ENCODE measurements at regions not wholly inside any gene's neighbourhood (a gene's known extent, or its start where the extent isn't known, plus 50 kb on each side); places are given as distances from the start of the nearest gene placed in this dataset.
"Not testable (repeated sequence)": the region's sequence is repeated elsewhere in the genome, so short reads cannot be mapped to it uniquely, and the experiment has no call there.

DNA sequence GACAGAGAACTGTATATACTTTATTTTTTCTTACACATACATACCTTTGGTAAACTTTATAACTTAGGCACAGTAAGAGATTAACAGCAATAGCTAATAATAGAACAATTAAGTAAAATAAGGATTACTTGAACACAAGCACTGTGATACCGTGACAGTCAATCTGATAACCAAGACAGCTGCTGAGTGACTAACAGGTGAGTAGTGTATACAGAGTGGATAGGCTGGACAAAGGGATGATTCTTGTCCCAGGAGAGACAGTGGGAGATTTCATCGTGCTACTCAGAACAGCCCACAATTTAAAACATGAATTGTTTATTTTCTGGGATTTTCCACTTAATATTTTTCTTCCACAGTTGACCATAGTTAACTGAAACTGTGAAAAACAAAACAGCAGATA is 411.8 kb downstream of the PPP1R2C start:
- ChIA-PET CTCF (no interaction called here), POLR2A (no interaction called here)
- ATAC-seq = no peak

GRCh38 chrX:42362219-42362618 is 415.7 kb downstream of the PPP1R2C start:
- Mint-ChIP-seq H3K27me3 (no peaks in the 10 kb centered on the region), H3K27ac (no peak overlapping the region), H3K36me3 (ENCODE audit: low read depth) (no peaks in the 10 kb centered on the region), H3K4me1 (peaks cover 3% of the 10 kb centered on the region), H3K9me3 (ENCODE audit: low read depth) (no peaks in the 10 kb centered on the region), H3K4me3 (no peak overlapping the region)
- ChIA-PET POLR2A (no interaction called here), CTCF (no interaction called here)
- intact Hi-C loops (cut with DNase I, micrococcal nuclease) = no loop called here
- ATAC-seq (no peak), DNase-seq (no peak)

More for the DNA sequence above, 411.8 kb downstream of the PPP1R2C start:
- no peak for DNase-seq
- intact Hi-C loops (cut with DNase I, micrococcal nuclease) = no loop called here
- Mint-ChIP-seq H3K4me1 (peaks cover 3% of the 10 kb centered on the region), H3K27ac (no peak overlapping the region), H3K27me3 (no peaks in the 10 kb centered on the region), H3K4me3 (no peak overlapping the region), H3K36me3 (ENCODE audit: low read depth) (no peaks in the 10 kb centered on the region), H3K9me3 (ENCODE audit: low read depth) (no peaks in the 10 kb centered on the region)

- H3K27ac Mint-ChIP-seq; H3K4me1 Mint-ChIP-seq; H3K9me3 Mint-ChIP-seq (ENCODE audit: low read depth); POLR2A ChIA-PET; H3K36me3 Mint-ChIP-seq (ENCODE audit: low read depth); CTCF ChIA-PET; intact Hi-C loops (cut with DNase I, micrococcal nuclease); H3K27me3 Mint-ChIP-seq; ATAC-seq; H3K4me3 Mint-ChIP-seq; DNase-seq: not testable (repeated sequence)
Observed at GRCh38 chrX:42342981-42343380, 419.6 kb upstream of the CASK start.

Measured in activated CD4-positive, alpha-beta T cell treated with anti-CD3 and anti-CD28 coated beads for 36 hours (primary cell).